ENCODE measurements at regions not wholly inside any gene's neighbourhood (a gene's known extent, or its start where the extent isn't known, plus 50 kb on each side); places are given as distances from the start of the nearest gene placed in this dataset.

GRCh38 chr9:79224672-79225433, 346.9 kb upstream of the TLE4 start:
- no peaks in the 10 kb centered on the region for H3K36me3 ChIP-seq (ENCODE audit: control insufficient read depth, insufficient read depth, low read length)
- no CpG with 5 or more reads among the region's 3 CpGs for WGBS (ENCODE audit: insufficient coverage, insufficient read length)
- no peaks in the 10 kb centered on the region for H3K9me3 ChIP-seq (ENCODE audit: control insufficient read depth, insufficient read depth, low read length)
- H3K4me3 ChIP-seq (ENCODE audit: low read length), result no peak overlapping the region
- no peaks in the 10 kb centered on the region for H3K27me3 ChIP-seq (ENCODE audit: control insufficient read depth, insufficient read depth, low read length)
- no peak overlapping the region for H3K27ac ChIP-seq (ENCODE audit: low read length)
- H3K4me1 ChIP-seq (ENCODE audit: control insufficient read depth, insufficient read depth, low read length), result no peaks in the 10 kb centered on the region
- DNase-seq (ENCODE audit: low read depth, low spot score), result no peak

- peak; percentile 27 for DNase-seq (ENCODE audit: low read depth, low spot score)
- H3K36me3 ChIP-seq (ENCODE audit: control insufficient read depth, insufficient read depth, low read length), result no peaks in the 10 kb centered on the region
- H3K4me1 ChIP-seq (ENCODE audit: control insufficient read depth, insufficient read depth, low read length), result no peaks in the 10 kb centered on the region
- no peak overlapping the region for H3K27ac ChIP-seq (ENCODE audit: low read length)
- no peaks in the 10 kb centered on the region for H3K9me3 ChIP-seq (ENCODE audit: control insufficient read depth, insufficient read depth, low read length)
- no CpG with 5 or more reads among the region's 2 CpGs for WGBS (ENCODE audit: insufficient coverage, insufficient read length)
- H3K4me3 ChIP-seq (ENCODE audit: low read length), result no peak overlapping the region
- H3K27me3 ChIP-seq (ENCODE audit: control insufficient read depth, insufficient read depth, low read length), result no peaks in the 10 kb centered on the region
Observed at GRCh38 chr9:79233542-79233941, 338.2 kb upstream of the TLE4 start.

GRCh38 chr9:79236466-79236865, 335.3 kb upstream of the TLE4 start:
- Histone ChIP-seq H3K27ac (ENCODE audit: low read length) (no peak overlapping the region), H3K4me1 (ENCODE audit: control insufficient read depth, insufficient read depth, low read length) (no peaks in the 10 kb centered on the region), H3K36me3 (ENCODE audit: control insufficient read depth, insufficient read depth, low read length) (no peaks in the 10 kb centered on the region), H3K27me3 (ENCODE audit: control insufficient read depth, insufficient read depth, low read length) (no peaks in the 10 kb centered on the region), H3K9me3 (ENCODE audit: control insufficient read depth, insufficient read depth, low read length) (no peaks in the 10 kb centered on the region), H3K4me3 (ENCODE audit: low read length) (no peak overlapping the region)
- WGBS (ENCODE audit: insufficient coverage, insufficient read length), result no CpG with 5 or more reads among the region's 2 CpGs
- DNase-seq (ENCODE audit: low read depth, low spot score), result no peak

- WGBS (ENCODE audit: insufficient coverage, insufficient read length), result no CpG with 5 or more reads among the region's 1 CpG
- Histone ChIP-seq H3K27ac (ENCODE audit: low read length) (no peak overlapping the region), H3K4me3 (ENCODE audit: low read length) (no peak overlapping the region), H3K4me1 (ENCODE audit: control insufficient read depth, insufficient read depth, low read length) (peaks cover 3% of the 10 kb centered on the region; the same call in 1 of the 2 replicates), H3K36me3 (ENCODE audit: control insufficient read depth, insufficient read depth, low read length) (no peaks in the 10 kb centered on the region), H3K27me3 (ENCODE audit: control insufficient read depth, insufficient read depth, low read length) (no peaks in the 10 kb centered on the region), H3K9me3 (ENCODE audit: control insufficient read depth, insufficient read depth, low read length) (no peaks in the 10 kb centered on the region)
- no peak for DNase-seq (ENCODE audit: low read depth, low spot score)
Observed at GRCh38 chr9:79237861-79238260, 333.9 kb upstream of the TLE4 start.

- H3K27ac ChIP-seq (ENCODE audit: low read length), result no peak overlapping the region
- WGBS (ENCODE audit: insufficient coverage, insufficient read length), result no CpG with 5 or more reads among the region's 3 CpGs
- DNase-seq (ENCODE audit: low read depth, low spot score), result peak; percentile 18
- H3K4me1 ChIP-seq (ENCODE audit: control insufficient read depth, insufficient read depth, low read length), result peaks cover 3% of the 10 kb centered on the region; the same call in 1 of the 2 replicates
- H3K36me3 ChIP-seq (ENCODE audit: control insufficient read depth, insufficient read depth, low read length), result no peaks in the 10 kb centered on the region
- H3K9me3 ChIP-seq (ENCODE audit: control insufficient read depth, insufficient read depth, low read length), result no peaks in the 10 kb centered on the region
- H3K27me3 ChIP-seq (ENCODE audit: control insufficient read depth, insufficient read depth, low read length), result no peaks in the 10 kb centered on the region
- no peak overlapping the region for H3K4me3 ChIP-seq (ENCODE audit: low read length)
Observed at GRCh38 chr9:79240774-79241173, 331.0 kb upstream of the TLE4 start.

- Histone ChIP-seq H3K4me3 (ENCODE audit: low read length) (no peak overlapping the region), H3K36me3 (ENCODE audit: control insufficient read depth, insufficient read depth, low read length) (no peaks in the 10 kb centered on the region), H3K27me3 (ENCODE audit: control insufficient read depth, insufficient read depth, low read length) (no peaks in the 10 kb centered on the region), H3K9me3 (ENCODE audit: control insufficient read depth, insufficient read depth, low read length) (no peaks in the 10 kb centered on the region), H3K27ac (ENCODE audit: low read length) (no peak overlapping the region), H3K4me1 (ENCODE audit: control insufficient read depth, insufficient read depth, low read length) (peaks cover 3% of the 10 kb centered on the region; the same call in 1 of the 2 replicates)
- DNase-seq (ENCODE audit: low read depth, low spot score), result no peak
- WGBS (ENCODE audit: insufficient coverage, insufficient read length), result no CpG with 5 or more reads among the region's 2 CpGs
Observed at GRCh38 chr9:79242489-79242888, 329.3 kb upstream of the TLE4 start.

GRCh38 chr9:79246170-79246569, 325.6 kb upstream of the TLE4 start:
- H3K9me3 ChIP-seq (ENCODE audit: control insufficient read depth, insufficient read depth, low read length), result no peaks in the 10 kb centered on the region
- H3K27me3 ChIP-seq (ENCODE audit: control insufficient read depth, insufficient read depth, low read length), result no peaks in the 10 kb centered on the region
- no peak for DNase-seq (ENCODE audit: low read depth, low spot score)
- no peaks in the 10 kb centered on the region for H3K36me3 ChIP-seq (ENCODE audit: control insufficient read depth, insufficient read depth, low read length)
- peaks cover 3% of the 10 kb centered on the region; the same call in 1 of the 2 replicates for H3K4me1 ChIP-seq (ENCODE audit: control insufficient read depth, insufficient read depth, low read length)
- WGBS (ENCODE audit: insufficient coverage, insufficient read length), result no CpG with 5 or more reads among the region's 1 CpG
- H3K27ac ChIP-seq (ENCODE audit: low read length), result no peak overlapping the region
- no peak overlapping the region for H3K4me3 ChIP-seq (ENCODE audit: low read length)

- Histone ChIP-seq H3K4me1 (ENCODE audit: control insufficient read depth, insufficient read depth, low read length) (peaks cover 3% of the 10 kb centered on the region; the same call in 1 of the 2 replicates), H3K36me3 (ENCODE audit: control insufficient read depth, insufficient read depth, low read length) (no peaks in the 10 kb centered on the region)
- no peak for DNase-seq (ENCODE audit: low read depth, low spot score)
Observed at GRCh38 chr9:79247021-79247420, 324.7 kb upstream of the TLE4 start.

GRCh38 chr9:79250806-79251205, 321.0 kb upstream of the TLE4 start:
- H3K27ac ChIP-seq (ENCODE audit: low read length), result no peak overlapping the region

More at GRCh38 chr9:79247021-79247420, 324.7 kb upstream of the TLE4 start:
- H3K27ac ChIP-seq (ENCODE audit: low read length), result no peak overlapping the region
- H3K27me3 ChIP-seq (ENCODE audit: control insufficient read depth, insufficient read depth, low read length), result no peaks in the 10 kb centered on the region
- no peak overlapping the region for H3K4me3 ChIP-seq (ENCODE audit: low read length)
- H3K9me3 ChIP-seq (ENCODE audit: control insufficient read depth, insufficient read depth, low read length), result no peaks in the 10 kb centered on the region

GRCh38 chr9:79254900-79255650, 316.7 kb upstream of the TLE4 start:
- no peak overlapping the region for H3K27ac ChIP-seq (ENCODE audit: low read length)
- H3K4me3 ChIP-seq (ENCODE audit: low read length), result no peak overlapping the region
- DNase-seq (ENCODE audit: low read depth, low spot score), result peak; percentile 25
- WGBS (ENCODE audit: insufficient coverage, insufficient read length), result no CpG with 5 or more reads among the region's 8 CpGs
- H3K9me3 ChIP-seq (ENCODE audit: control insufficient read depth, insufficient read depth, low read length), result no peaks in the 10 kb centered on the region
- no peaks in the 10 kb centered on the region for H3K4me1 ChIP-seq (ENCODE audit: control insufficient read depth, insufficient read depth, low read length)
- no peaks in the 10 kb centered on the region for H3K36me3 ChIP-seq (ENCODE audit: control insufficient read depth, insufficient read depth, low read length)
- H3K27me3 ChIP-seq (ENCODE audit: control insufficient read depth, insufficient read depth, low read length), result no peaks in the 10 kb centered on the region

More at GRCh38 chr9:79250806-79251205, 321.0 kb upstream of the TLE4 start:
- Histone ChIP-seq H3K9me3 (ENCODE audit: control insufficient read depth, insufficient read depth, low read length) (no peaks in the 10 kb centered on the region), H3K36me3 (ENCODE audit: control insufficient read depth, insufficient read depth, low read length) (no peaks in the 10 kb centered on the region), H3K4me1 (ENCODE audit: control insufficient read depth, insufficient read depth, low read length) (no peaks in the 10 kb centered on the region), H3K4me3 (ENCODE audit: low read length) (no peak overlapping the region), H3K27me3 (ENCODE audit: control insufficient read depth, insufficient read depth, low read length) (no peaks in the 10 kb centered on the region)
- no CpG with 5 or more reads among the region's 1 CpG for WGBS (ENCODE audit: insufficient coverage, insufficient read length)
- no peak for DNase-seq (ENCODE audit: low read depth, low spot score)

Measured in iPS DF 6.9 (cell line).